Smooth muscle cell (in vitro differentiated cells): ENCODE measurements at regions not wholly inside any gene's neighbourhood (a gene's known extent, or its start where the extent isn't known, plus 50 kb on each side); places are given as distances from the start of the nearest gene placed in this dataset.

Source experiments
- DNase-seq: peaks from one replicate; lab custom pipeline; 2025; ENCODE audit not compliant: unreplicated experiment; lab: John Stamatoyannopoulos, UW
- H2AFZ ChIP-seq: fragments of 200-600 bp; sonication (generic); 2 replicates; pipeline ENCODE4 v1.6.0; 2016; ENCODE audit warnings: antibody characterized with exemption, low read depth, mild to moderate bottlenecking
- H3F3A ChIP-seq: fragments of 200-600 bp; sonication (generic); 2 replicates; pipeline ENCODE4 v1.6.0; 2017; ENCODE audit warnings: antibody characterized with exemption, low read depth
- H3K27ac ChIP-seq: fragments of 200-600 bp; sonication (generic); 2 replicates; pipeline ENCODE4 v1.5.1; 2016; ENCODE audit warnings: low read depth, mild to moderate bottlenecking
- H3K27me3 ChIP-seq: fragments of 200-600 bp; sonication (generic); 2 replicates; pipeline ENCODE4 v1.6.1; 2016; ENCODE audit warnings: low read depth, mild to moderate bottlenecking
- H3K36me3 ChIP-seq: fragments of 200-600 bp; sonication (generic); 2 replicates; pipeline ENCODE4 v1.5.1; 2016; ENCODE audit warnings: low read depth
- H3K4me1 ChIP-seq: fragments of 200-600 bp; sonication (generic); 2 replicates; pipeline ENCODE4 v1.5.1; 2016; ENCODE audit warnings: low read depth
- H3K4me2 ChIP-seq: fragments of 200-600 bp; sonication (generic); 2 replicates; pipeline ENCODE4 v1.6.0; 2016; ENCODE audit warnings: mild to moderate bottlenecking
- H3K4me3 ChIP-seq: fragments of 200-600 bp; sonication (generic); 2 replicates; pipeline ENCODE4 v1.5.1; 2016; ENCODE audit warnings: mild to moderate bottlenecking
- H3K79me2 ChIP-seq: fragments of 200-600 bp; sonication (generic); 2 replicates; pipeline ENCODE4 v1.6.0; 2016; ENCODE audit warnings: low read depth, mild to moderate bottlenecking
- H3K9ac ChIP-seq: fragments of 200-600 bp; sonication (generic); 2 replicates; pipeline ENCODE4 v1.6.0; 2016; ENCODE audit warnings: low read depth
- H3K9me3 ChIP-seq: fragments of 200-600 bp; sonication (generic); replicated peaks from 2 replicates; pipeline ENCODE4 v1.5.1; 2016; ENCODE audit warnings: low read depth
- H4K20me1 ChIP-seq: fragments of 200-600 bp; sonication (generic); 2 replicates; pipeline ENCODE4 v1.6.0; 2016; ENCODE audit warnings: low read depth
- CTCF ChIP-seq: fragments of 200-600 bp; sonication (generic); IDR thresholded peaks from 2 replicates; pipeline ENCODE4 v1.5.1; 2017; ENCODE audit warnings: borderline replicate concordance, mild to moderate bottlenecking, antibody characterized with exemption; ENCODE audit not compliant: insufficient read depth, poor library complexity, severe bottlenecking
- WGBS: methylation state at CpG from one replicate; pipeline ENCODE4 v1.1.7; 2016; ENCODE audit warnings: low lambda C conversion rate; 5-methylcytosine and 5-hydroxymethylcytosine counted together

GRCh38 chr16:7992616-7993015, 597.7 kb downstream of the TMEM114 start:
- Histone ChIP-seq H3K27me3 (no peaks in the 10 kb centered on the region), H3F3A (no peaks in the 10 kb centered on the region), H3K9me3 (no peaks in the 10 kb centered on the region), H3K4me2 (no peak overlapping the region), H3K9ac (no peak overlapping the region), H3K4me3 (no peak overlapping the region), H3K27ac (no peak overlapping the region), H3K79me2 (no peaks in the 10 kb centered on the region), H4K20me1 (no peaks in the 10 kb centered on the region), H3K36me3 (no peaks in the 10 kb centered on the region), H2AFZ (no peak overlapping the region), H3K4me1 (no peaks in the 10 kb centered on the region)
- TF ChIP-seq CTCF = no peak
- no peak for DNase-seq
- WGBS = 68% methylated on average over 3 of the region's 3 CpGs

- 62% methylated on average over 11 of the region's 11 CpGs for WGBS
Measured at GRCh38 chr16:7990626-7991260, 599.6 kb downstream of the TMEM114 start.

GRCh38 chr16:7983676-7984075, 606.6 kb downstream of the TMEM114 start:
- no peaks in the 10 kb centered on the region for H3K9me3 ChIP-seq
- TF ChIP-seq CTCF = no peak
- DNase-seq = no peak

More at GRCh38 chr16:7990626-7991260, 599.6 kb downstream of the TMEM114 start:
- no peak for TF ChIP-seq CTCF
- no peak overlapping the region for H2AFZ ChIP-seq
- no peak overlapping the region for H3K9ac ChIP-seq
- DNase-seq = no peak
- no peaks in the 10 kb centered on the region for H3K9me3 ChIP-seq
- no peaks in the 10 kb centered on the region for H3F3A ChIP-seq
- H3K4me1 ChIP-seq = no peaks in the 10 kb centered on the region
- H3K27ac ChIP-seq = no peak overlapping the region
- H3K79me2 ChIP-seq = no peaks in the 10 kb centered on the region
- H3K27me3 ChIP-seq = no peaks in the 10 kb centered on the region
- H4K20me1 ChIP-seq = no peaks in the 10 kb centered on the region
- H3K36me3 ChIP-seq = no peaks in the 10 kb centered on the region
- peak overlapping the region; percentile 60 for H3K4me2 ChIP-seq
- H3K4me3 ChIP-seq = peak overlapping the region; percentile 30

GRCh38 chr16:7980133-7980483, 610.2 kb downstream of the TMEM114 start:
- H2AFZ ChIP-seq = no peak overlapping the region
- H4K20me1 ChIP-seq = no peaks in the 10 kb centered on the region
- H3K27me3 ChIP-seq = no peaks in the 10 kb centered on the region
- H3K4me3 ChIP-seq = no peak overlapping the region
- WGBS = 88% methylated on average over 2 of the region's 2 CpGs
- no peaks in the 10 kb centered on the region for H3K36me3 ChIP-seq
- no peak for DNase-seq
- TF ChIP-seq CTCF = no peak
- H3K79me2 ChIP-seq = no peaks in the 10 kb centered on the region
- H3K9ac ChIP-seq = no peak overlapping the region
- H3K4me1 ChIP-seq = no peaks in the 10 kb centered on the region
- no peak overlapping the region for H3K4me2 ChIP-seq
- no peak overlapping the region for H3K27ac ChIP-seq
- H3K9me3 ChIP-seq = no peaks in the 10 kb centered on the region
- no peaks in the 10 kb centered on the region for H3F3A ChIP-seq

More at GRCh38 chr16:7983676-7984075, 606.6 kb downstream of the TMEM114 start:
- H3K9ac ChIP-seq = no peak overlapping the region
- H3K4me2 ChIP-seq = no peak overlapping the region
- no peaks in the 10 kb centered on the region for H3K79me2 ChIP-seq
- H3K27ac ChIP-seq = no peak overlapping the region
- no peaks in the 10 kb centered on the region for H3K4me1 ChIP-seq
- H4K20me1 ChIP-seq = no peaks in the 10 kb centered on the region
- H3K4me3 ChIP-seq = no peak overlapping the region
- H3K36me3 ChIP-seq = no peaks in the 10 kb centered on the region
- no peak overlapping the region for H2AFZ ChIP-seq
- no peaks in the 10 kb centered on the region for H3K27me3 ChIP-seq
- 91% methylated on average over 3 of the region's 3 CpGs for WGBS
- H3F3A ChIP-seq = no peaks in the 10 kb centered on the region
